Left lung (tissue), 4 donors: ENCODE measurements at regions not wholly inside any gene's neighbourhood (a gene's known extent, or its start where the extent isn't known, plus 50 kb on each side); places are given as distances from the start of the nearest gene placed in this dataset.
"Not testable (repeated sequence)": the region's sequence is repeated elsewhere in the genome, so short reads cannot be mapped to it uniquely, and the experiment has no call there.

Experiments used
- ATAC-seq: fragments of 200-7000 bp; cut with Tn5 transposase; one replicate; pipeline ENCODE4 v1.9.1; 2020; ENCODE audit warnings: moderate library complexity
- DNase-seq, 4 donors: peaks; one replicate each; pipeline ENCODE4 v3.0.0-alpha.2; 2013 to 2020
- H3K27ac ChIP-seq, 2 donors: fragments of 200-600 bp; sonication (generic) in 1 of 2; one replicate each; pipeline versions ENCODE4 v1.5.0 to v1.8.0; 2020 to 2021
- H3K27me3 ChIP-seq, 2 donors: fragments of 200-600 bp; sonication (generic) in 1 of 2; one replicate each; pipeline versions ENCODE4 v1.5.0 to v1.8.0; 2020 to 2021
- H3K36me3 ChIP-seq, 2 donors: fragments of 200-600 bp; sonication (generic) in 1 of 2; one replicate each; pipeline versions ENCODE4 v1.5.0 to v1.8.0; 2020 to 2021
- H3K4me1 ChIP-seq, 2 donors: fragments of 200-600 bp; one replicate each; pipeline ENCODE4 v1.8.0; 2021
- H3K4me3 ChIP-seq, 2 donors: fragments of 200-600 bp; sonication (generic) in 1 of 2; one replicate each; pipeline versions ENCODE4 v1.5.0 to v1.8.0; 2020 to 2021; ENCODE audit warnings: mild to moderate bottlenecking in 1 of 2
- H3K9me3 ChIP-seq, 2 donors: fragments of 200-600 bp; sonication (generic) in 1 of 2; one replicate each; pipeline versions ENCODE4 v1.5.0 to v1.8.0; 2020 to 2021
- intact Hi-C, 2 donors: fragments of 100-400 bp; cut with DNase I; formaldehyde crosslinking; loops; one replicate each; pipeline versions ENCODE4 v1.11.2 to v1.14.2; 2022
- TF ChIP-seq, protein P1 (sequence below), 2 donors: fragments of 200-600 bp; sonication (generic) in 1 of 2; IDR thresholded peaks; one replicate each; pipeline versions ENCODE4 v1.5.0 to v1.8.0; 2021; ENCODE audit warnings: antibody characterized with exemption in 2 of 2
- donor health status: DM: no; HTN: yes; CAD: no.
- donor health status: DM: no; HTN: no; CAD: no.

DNA sequence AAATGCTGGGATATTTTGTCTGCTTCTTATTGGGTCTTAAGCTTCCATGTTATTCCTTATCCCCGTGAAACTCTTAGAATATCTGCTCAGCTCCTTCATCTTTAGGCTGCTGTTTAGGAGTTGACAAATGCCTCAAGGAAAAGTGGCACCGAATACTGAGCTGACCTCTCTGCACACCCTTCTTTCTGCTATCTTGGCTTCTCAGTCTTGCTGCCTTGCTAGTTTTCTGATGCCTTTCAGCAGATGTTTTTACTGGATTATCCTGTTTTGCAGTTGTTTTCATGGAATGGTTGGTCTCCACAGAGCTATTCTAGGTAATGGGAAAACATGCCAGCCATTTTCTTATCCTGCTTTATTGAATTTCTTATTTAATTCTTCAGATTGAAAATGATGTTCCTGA, 86.3 kb downstream of the GYPE start:
- no peaks in the 10 kb centered on the region for H3K36me3 ChIP-seq
- no peak for DNase-seq
- TF ChIP-seq, protein P1, sequence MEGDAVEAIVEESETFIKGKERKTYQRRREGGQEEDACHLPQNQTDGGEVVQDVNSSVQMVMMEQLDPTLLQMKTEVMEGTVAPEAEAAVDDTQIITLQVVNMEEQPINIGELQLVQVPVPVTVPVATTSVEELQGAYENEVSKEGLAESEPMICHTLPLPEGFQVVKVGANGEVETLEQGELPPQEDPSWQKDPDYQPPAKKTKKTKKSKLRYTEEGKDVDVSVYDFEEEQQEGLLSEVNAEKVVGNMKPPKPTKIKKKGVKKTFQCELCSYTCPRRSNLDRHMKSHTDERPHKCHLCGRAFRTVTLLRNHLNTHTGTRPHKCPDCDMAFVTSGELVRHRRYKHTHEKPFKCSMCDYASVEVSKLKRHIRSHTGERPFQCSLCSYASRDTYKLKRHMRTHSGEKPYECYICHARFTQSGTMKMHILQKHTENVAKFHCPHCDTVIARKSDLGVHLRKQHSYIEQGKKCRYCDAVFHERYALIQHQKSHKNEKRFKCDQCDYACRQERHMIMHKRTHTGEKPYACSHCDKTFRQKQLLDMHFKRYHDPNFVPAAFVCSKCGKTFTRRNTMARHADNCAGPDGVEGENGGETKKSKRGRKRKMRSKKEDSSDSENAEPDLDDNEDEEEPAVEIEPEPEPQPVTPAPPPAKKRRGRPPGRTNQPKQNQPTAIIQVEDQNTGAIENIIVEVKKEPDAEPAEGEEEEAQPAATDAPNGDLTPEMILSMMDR (IDR thresholded peaks at IDR 0.05): no peak
- H3K27me3 ChIP-seq: no peaks in the 10 kb centered on the region
- intact Hi-C loops: no loop called here
- H3K4me1 ChIP-seq: no peaks in the 10 kb centered on the region
- H3K4me3 ChIP-seq: no peak overlapping the region
- no peak overlapping the region for H3K27ac ChIP-seq
- H3K9me3 ChIP-seq: no peaks in the 10 kb centered on the region
- ATAC-seq: no peak

DNA sequence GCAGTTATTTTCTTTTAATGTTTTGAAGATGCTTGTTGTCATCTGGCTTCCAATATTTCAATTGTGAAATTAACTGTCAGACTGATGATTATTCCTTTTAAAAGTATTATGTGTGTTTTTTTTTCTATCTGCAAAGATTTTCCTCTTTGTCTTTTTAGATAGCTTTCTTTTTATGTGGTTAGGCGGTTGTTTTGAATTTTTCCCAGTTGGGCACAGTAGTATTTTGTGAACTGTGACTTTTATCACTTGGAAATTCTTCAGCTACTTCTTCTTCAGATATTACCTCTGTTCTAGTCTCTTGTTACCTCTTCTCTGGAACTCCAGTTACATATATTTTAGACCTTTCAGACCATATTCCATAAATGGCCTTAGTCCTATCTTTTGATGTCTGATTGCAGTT, 87.5 kb downstream of the GYPE start:
- H3K4me1 ChIP-seq, H3K9me3 ChIP-seq, H3K27me3 ChIP-seq, H3K36me3 ChIP-seq, H3K4me3 ChIP-seq, DNase-seq, intact Hi-C loops, ATAC-seq, H3K27ac ChIP-seq: not testable (repeated sequence)

DNA sequence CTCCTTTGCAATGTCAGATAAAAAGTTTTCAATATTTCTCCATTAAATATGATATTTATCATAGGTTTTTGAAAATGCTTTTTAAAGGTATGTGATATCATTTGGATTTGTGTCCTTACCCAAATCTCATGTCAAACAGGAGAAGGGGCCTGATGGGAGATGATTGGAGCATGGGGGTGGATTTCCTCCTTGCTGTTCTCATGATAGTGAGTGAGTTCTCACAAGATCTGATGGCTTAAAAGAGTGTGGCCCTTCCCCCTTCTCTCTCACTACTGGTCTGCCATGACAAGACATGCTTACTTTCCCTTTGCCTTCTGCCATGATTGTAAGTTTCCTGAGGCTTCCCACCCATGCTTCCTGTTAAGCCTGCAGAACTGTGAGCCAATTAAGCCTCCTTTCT, 90.0 kb downstream of the GYPE start:
- H3K36me3 ChIP-seq, ATAC-seq, H3K4me3 ChIP-seq, H3K27ac ChIP-seq, H3K4me1 ChIP-seq, DNase-seq, H3K27me3 ChIP-seq, H3K9me3 ChIP-seq, intact Hi-C loops: not testable (repeated sequence)

DNA sequence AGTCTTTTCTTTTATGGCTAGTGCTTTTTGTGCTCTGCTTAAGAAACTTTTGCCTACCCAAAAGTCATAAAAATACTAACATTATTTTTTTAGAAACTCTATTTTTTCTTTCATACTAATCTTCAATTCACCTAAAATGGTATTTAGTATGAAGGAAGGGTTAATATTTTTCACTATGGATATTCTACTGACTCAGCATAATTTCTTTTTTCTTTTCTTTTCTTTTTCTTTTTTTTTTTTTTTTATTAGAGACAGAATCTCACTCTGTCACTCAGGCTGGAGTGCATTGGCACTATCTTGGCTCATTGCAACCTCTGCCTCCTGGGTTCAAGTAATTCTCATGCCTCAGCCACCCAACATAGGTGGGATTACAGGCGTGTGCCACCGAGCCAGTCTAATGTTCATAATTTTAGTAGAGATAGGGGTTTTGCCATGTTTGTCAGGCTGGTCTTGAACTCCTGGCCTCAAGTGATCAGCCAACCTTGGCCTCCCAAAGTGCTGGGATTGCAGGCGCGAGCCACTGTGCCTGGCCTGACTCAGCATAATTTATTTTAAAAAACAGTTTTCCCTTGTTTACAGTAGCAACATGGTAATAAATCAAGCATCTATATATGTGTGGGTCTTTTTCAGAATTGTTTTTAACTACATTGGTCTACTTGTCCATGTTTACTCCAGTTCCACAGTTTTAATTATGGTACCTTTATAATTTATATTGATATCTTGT, 91.8 kb downstream of the GYPE start:
- H3K4me1 ChIP-seq, intact Hi-C loops, H3K36me3 ChIP-seq, H3K27me3 ChIP-seq, DNase-seq, ATAC-seq, H3K4me3 ChIP-seq, H3K27ac ChIP-seq, H3K9me3 ChIP-seq: not testable (repeated sequence)

DNA sequence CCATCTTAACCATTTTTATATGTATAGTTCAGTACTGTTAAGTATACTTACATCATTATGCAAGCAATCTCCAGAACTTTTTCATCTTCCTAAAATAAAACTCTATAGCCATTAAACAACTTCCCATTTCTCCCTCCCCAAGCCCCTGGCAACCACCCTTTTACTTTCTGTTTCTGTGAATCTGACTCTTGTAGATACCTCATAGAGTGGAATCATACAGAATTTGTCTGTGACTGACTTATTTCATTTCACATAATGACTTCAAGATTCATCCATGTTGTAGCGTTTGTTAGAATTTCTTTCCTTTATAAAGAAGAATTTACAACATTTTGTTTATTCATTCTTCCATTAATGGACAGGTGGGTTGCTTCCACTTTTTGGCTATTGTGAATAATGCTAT, 91.2 kb upstream of the FREM3 start:
- ATAC-seq, H3K9me3 ChIP-seq, DNase-seq, intact Hi-C loops, H3K27me3 ChIP-seq, H3K4me3 ChIP-seq, H3K27ac ChIP-seq, H3K36me3 ChIP-seq, H3K4me1 ChIP-seq: not testable (repeated sequence)

DNA sequence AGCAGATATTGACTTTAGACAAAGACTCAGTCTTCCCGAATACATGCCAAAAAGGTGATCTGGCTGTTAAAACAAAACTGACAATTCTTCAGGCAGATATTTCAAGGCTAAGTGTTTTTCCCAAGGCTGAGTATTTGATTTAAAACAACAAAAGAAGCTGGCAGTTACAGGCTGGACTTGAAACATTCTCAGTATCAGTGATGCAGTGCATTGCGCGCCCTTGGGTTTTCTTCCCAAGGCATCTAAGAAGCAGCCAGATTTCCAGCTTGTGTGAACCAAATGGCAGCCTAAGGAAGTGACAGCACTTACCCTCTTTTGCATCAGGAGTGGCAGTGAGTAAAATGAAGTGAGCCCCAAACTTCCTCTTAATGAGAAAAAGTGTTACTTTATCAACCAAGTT, 90.0 kb upstream of the FREM3 start:
- H3K4me3 ChIP-seq: not testable (repeated sequence)

DNA sequence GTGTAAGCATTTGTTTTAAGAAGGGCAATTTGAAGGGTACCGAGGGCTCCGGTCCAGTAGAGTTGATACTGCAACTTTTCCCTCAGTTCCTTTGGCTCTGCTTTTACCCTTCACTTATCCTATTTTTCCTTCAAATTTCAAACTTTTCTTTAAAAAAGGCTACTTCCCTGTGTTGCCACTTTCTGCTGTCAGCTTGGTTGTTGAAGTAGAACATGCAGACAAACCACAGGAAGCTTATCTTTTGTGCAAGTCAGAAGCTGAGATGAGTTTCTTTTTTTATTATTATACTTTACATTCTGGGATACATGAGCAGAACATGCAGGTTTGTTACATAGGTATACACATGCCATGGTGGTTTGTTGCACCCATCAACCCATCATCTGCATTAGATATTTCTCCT, 89.1 kb upstream of the FREM3 start:
- H3K27ac ChIP-seq, H3K4me1 ChIP-seq, H3K4me3 ChIP-seq, H3K9me3 ChIP-seq, intact Hi-C loops, ATAC-seq, DNase-seq, H3K36me3 ChIP-seq, H3K27me3 ChIP-seq: not testable (repeated sequence)

More for the DNA sequence above, 90.0 kb upstream of the FREM3 start:
- ATAC-seq, intact Hi-C loops, H3K36me3 ChIP-seq, DNase-seq, H3K9me3 ChIP-seq, H3K4me1 ChIP-seq, H3K27me3 ChIP-seq, H3K27ac ChIP-seq: not testable (repeated sequence)

DNA sequence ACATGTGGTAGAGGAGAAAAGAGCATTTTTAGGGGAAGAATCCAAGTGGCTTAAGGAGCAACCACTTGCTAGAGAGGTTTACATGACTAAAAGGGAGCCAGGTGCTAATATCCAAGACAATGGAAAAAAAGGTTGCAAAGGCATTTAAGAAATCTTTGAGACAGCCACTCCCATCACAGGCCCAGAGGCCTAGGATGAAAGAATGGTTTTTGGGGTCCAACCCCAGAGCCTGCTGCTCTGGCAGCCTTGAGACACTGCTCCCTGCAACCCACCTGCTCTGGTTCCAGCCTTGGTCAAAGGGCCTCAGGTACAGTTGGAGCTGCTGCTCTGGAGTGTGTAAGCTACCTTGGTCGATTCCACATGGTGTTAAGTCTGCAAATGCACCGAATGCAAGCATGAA, 84.1 kb upstream of the FREM3 start:
- Histone ChIP-seq H3K36me3 (no peaks in the 10 kb centered on the region), H3K9me3 (peaks cover 0 to 10% of the 10 kb centered on the region in 2 donors), H3K4me1 (no peaks in the 10 kb centered on the region), H3K27me3 (no peaks in the 10 kb centered on the region), H3K27ac (no peak overlapping the region), H3K4me3 (no peak overlapping the region)
- DNase-seq (no peak), ATAC-seq (no peak)
- TF ChIP-seq, protein P1 (IDR thresholded peaks at IDR 0.05): no peak
- intact Hi-C loops: no loop called here
